ENCODE measurements at regions not wholly inside any gene's neighbourhood (a gene's known extent, or its start where the extent isn't known, plus 50 kb on each side); places are given as distances from the start of the nearest gene placed in this dataset.

- Histone ChIP-seq H3K4me1 (ENCODE audit: insufficient read depth) (no peaks in the 10 kb centered on the region), H2AFZ (no peak overlapping the region), H3K27me3 (replicated peaks; ENCODE audit: insufficient read depth) (no peaks in the 10 kb centered on the region), H3K27ac (no peak overlapping the region), H3K9ac (no peak overlapping the region), H3K9me3 (ENCODE audit: low read depth) (no peaks in the 10 kb centered on the region), H3K79me2 (ENCODE audit: insufficient read depth) (peaks cover 80% of the 10 kb centered on the region), H4K20me1 (ENCODE audit: insufficient read depth) (no peaks in the 10 kb centered on the region), H3K4me3 (no peak overlapping the region), H3K4me2 (ENCODE audit: unreplicated experiment) (no peak overlapping the region), H3K9me2 (ENCODE audit: insufficient read depth) (no peaks in the 10 kb centered on the region), H3K36me3 (ENCODE audit: low read depth) (peaks cover 17% of the 10 kb centered on the region; the same call in 1 of the 2 replicates), H3F3A (ENCODE audit: insufficient read depth) (0 out of 2 replicates have a peak, but pooled peaks cover 6% of the 10 kb centered on the region)
- in situ Hi-C loops (cut with MboI), result no loop called here
- no peak for TF ChIP-seq EZH2phosphoT487 (IDR thresholded peaks at IDR 0.05; ENCODE audit: insufficient read depth, low read depth)
- TF ChIP-seq EZH2 (IDR thresholded peaks at IDR 0.05; ENCODE audit: insufficient read depth, poor library complexity, severe bottlenecking), result no peak
- 65 to 72% methylated on average over 2 of the region's 2 CpGs for WGBS, 2 experiments (ENCODE audit: low coverage in 1 of 2, low lambda C conversion rate in 2 of 2, missing lambda C conversion rate in 2 of 2)
- DNase-seq, result no peak
Measured at GRCh38 chr5:167961731-167962130, 329.7 kb upstream of the WWC1 start.

GRCh38 chr5:167964529-167964928, 326.9 kb upstream of the WWC1 start:
- H3K4me3 ChIP-seq, result no peak overlapping the region
- H3K9me2 ChIP-seq (ENCODE audit: insufficient read depth), result no peaks in the 10 kb centered on the region
- H3K9me3 ChIP-seq (ENCODE audit: low read depth), result no peaks in the 10 kb centered on the region
- peaks cover 3% of the 10 kb centered on the region; the same call in 1 of the 2 replicates for H3K4me1 ChIP-seq (ENCODE audit: insufficient read depth)
- peak; percentile 34 for DNase-seq
- H3K27me3 ChIP-seq (replicated peaks; ENCODE audit: insufficient read depth), result no peaks in the 10 kb centered on the region
- H3K9ac ChIP-seq, result no peak overlapping the region
- H3K27ac ChIP-seq, result no peak overlapping the region
- TF ChIP-seq EZH2phosphoT487 (IDR thresholded peaks at IDR 0.05; ENCODE audit: insufficient read depth, low read depth), result no peak
- TF ChIP-seq EZH2 (IDR thresholded peaks at IDR 0.05; ENCODE audit: insufficient read depth, poor library complexity, severe bottlenecking), result no peak
- H3K4me2 ChIP-seq (ENCODE audit: unreplicated experiment), result no peak overlapping the region
- peaks cover 14% of the 10 kb centered on the region; the same call in 1 of the 2 replicates for H3K36me3 ChIP-seq (ENCODE audit: low read depth)
- no peak overlapping the region for H2AFZ ChIP-seq
- WGBS, 2 experiments (ENCODE audit: low coverage in 1 of 2, low lambda C conversion rate in 2 of 2, missing lambda C conversion rate in 2 of 2), result 69 to 78% methylated on average over 3 of the region's 3 CpGs
- in situ Hi-C loops (cut with MboI), result no loop called here
- H3K79me2 ChIP-seq (ENCODE audit: insufficient read depth), result peaks cover 56% of the 10 kb centered on the region
- no peaks in the 10 kb centered on the region for H4K20me1 ChIP-seq (ENCODE audit: insufficient read depth)
- peaks cover 3% of the 10 kb centered on the region; the same call in 1 of the 2 replicates for H3F3A ChIP-seq (ENCODE audit: insufficient read depth)

GRCh38 chr5:167965710-167966109, 325.7 kb upstream of the WWC1 start:
- H2AFZ ChIP-seq, result no peak overlapping the region
- WGBS, 2 experiments (ENCODE audit: low coverage in 1 of 2, low lambda C conversion rate in 2 of 2, missing lambda C conversion rate in 2 of 2), result 91 to 92% methylated on average over 2 of the region's 2 CpGs
- H3K36me3 ChIP-seq (ENCODE audit: low read depth), result peaks cover 16% of the 10 kb centered on the region; the same call in 1 of the 2 replicates
- in situ Hi-C loops (cut with MboI), result no loop called here
- no peak overlapping the region for H3K9ac ChIP-seq
- H3K79me2 ChIP-seq (ENCODE audit: insufficient read depth), result peaks cover 55% of the 10 kb centered on the region
- no peaks in the 10 kb centered on the region for H3K27me3 ChIP-seq (replicated peaks; ENCODE audit: insufficient read depth)
- DNase-seq, result no peak
- H3K4me3 ChIP-seq, result no peak overlapping the region
- H3F3A ChIP-seq (ENCODE audit: insufficient read depth), result peaks cover 12% of the 10 kb centered on the region
- H3K4me1 ChIP-seq (ENCODE audit: insufficient read depth), result peaks cover 15% of the 10 kb centered on the region
- H3K9me2 ChIP-seq (ENCODE audit: insufficient read depth), result no peaks in the 10 kb centered on the region
- no peak overlapping the region for H3K4me2 ChIP-seq (ENCODE audit: unreplicated experiment)
- H3K27ac ChIP-seq, result no peak overlapping the region
- H4K20me1 ChIP-seq (ENCODE audit: insufficient read depth), result no peaks in the 10 kb centered on the region
- no peak for TF ChIP-seq EZH2 (IDR thresholded peaks at IDR 0.05; ENCODE audit: insufficient read depth, poor library complexity, severe bottlenecking)
- TF ChIP-seq EZH2phosphoT487 (IDR thresholded peaks at IDR 0.05; ENCODE audit: insufficient read depth, low read depth), result no peak
- no peaks in the 10 kb centered on the region for H3K9me3 ChIP-seq (ENCODE audit: low read depth)

GRCh38 chr5:167966979-167967378, 324.5 kb upstream of the WWC1 start:
- TF ChIP-seq EZH2 (IDR thresholded peaks at IDR 0.05; ENCODE audit: insufficient read depth, poor library complexity, severe bottlenecking), result no peak
- no peak for TF ChIP-seq EZH2phosphoT487 (IDR thresholded peaks at IDR 0.05; ENCODE audit: insufficient read depth, low read depth)
- in situ Hi-C loops (cut with MboI), result no loop called here
- H3K4me3 ChIP-seq, result no peak overlapping the region
- H3K27me3 ChIP-seq (replicated peaks; ENCODE audit: insufficient read depth), result no peaks in the 10 kb centered on the region
- H3K79me2 ChIP-seq (ENCODE audit: insufficient read depth), result peaks cover 45% of the 10 kb centered on the region
- H3K36me3 ChIP-seq (ENCODE audit: low read depth), result peaks cover 20% of the 10 kb centered on the region
- peaks cover 13% of the 10 kb centered on the region for H3F3A ChIP-seq (ENCODE audit: insufficient read depth)
- no peak overlapping the region for H3K9ac ChIP-seq
- no peaks in the 10 kb centered on the region for H4K20me1 ChIP-seq (ENCODE audit: insufficient read depth)
- no peaks in the 10 kb centered on the region for H3K9me3 ChIP-seq (ENCODE audit: low read depth)
- WGBS, 2 experiments (ENCODE audit: low coverage in 1 of 2, low lambda C conversion rate in 2 of 2, missing lambda C conversion rate in 2 of 2), result 51 to 56% methylated on average over 3 of the region's 3 CpGs
- H3K4me2 ChIP-seq (ENCODE audit: unreplicated experiment), result no peak overlapping the region
- H2AFZ ChIP-seq, result no peak overlapping the region
- H3K4me1 ChIP-seq (ENCODE audit: insufficient read depth), result peaks cover 15% of the 10 kb centered on the region
- no peak for DNase-seq
- H3K27ac ChIP-seq, result no peak overlapping the region
- H3K9me2 ChIP-seq (ENCODE audit: insufficient read depth), result no peaks in the 10 kb centered on the region
